Lower lobe of right lung (tissue), 2 donors: ENCODE measurements at regions not wholly inside any gene's neighbourhood (a gene's known extent, or its start where the extent isn't known, plus 50 kb on each side); places are given as distances from the start of the nearest gene placed in this dataset.

Source experiments
- ATAC-seq, 2 donors: fragments of 200-7000 bp; cut with Tn5 transposase; one replicate each; pipeline ENCODE4 v1.9.1; 2020 to 2022; ENCODE audit warnings: mild to moderate bottlenecking in 2 of 2, moderate library complexity in 2 of 2
- DNase-seq: peaks from one replicate; pipeline ENCODE4 v3.0.0-alpha.2; 2020
- H3K27ac ChIP-seq: fragments of 200-600 bp; one replicate; pipeline ENCODE4 v1.8.0; 2022
- H3K27me3 ChIP-seq: fragments of 200-600 bp; one replicate; pipeline ENCODE4 v1.8.0; 2022; ENCODE audit warnings: low read depth
- H3K36me3 ChIP-seq: fragments of 200-600 bp; one replicate; pipeline ENCODE4 v1.8.0; 2022; ENCODE audit warnings: mild to moderate bottlenecking
- H3K4me1 ChIP-seq: fragments of 200-600 bp; one replicate; pipeline ENCODE4 v1.8.0; 2022
- H3K4me3 ChIP-seq: fragments of 200-600 bp; one replicate; pipeline ENCODE4 v1.8.0; 2022; ENCODE audit warnings: mild to moderate bottlenecking
- H3K9me3 ChIP-seq: fragments of 200-600 bp; one replicate; pipeline ENCODE4 v1.8.0; 2022
- intact Hi-C: fragments of 100-400 bp; cut with DNase I; formaldehyde crosslinking; loops from one replicate; pipeline ENCODE4 v1.11.0; 2022
- TF ChIP-seq, protein P1 (sequence below): fragments of 200-600 bp; IDR thresholded peaks from one replicate; pipeline ENCODE4 v1.8.0; 2022; ENCODE audit warnings: antibody characterized with exemption, mild to moderate bottlenecking
- donor health status: DM: no; HTN: yes; CAD: no; lungs with severe emphysema.

DNA sequence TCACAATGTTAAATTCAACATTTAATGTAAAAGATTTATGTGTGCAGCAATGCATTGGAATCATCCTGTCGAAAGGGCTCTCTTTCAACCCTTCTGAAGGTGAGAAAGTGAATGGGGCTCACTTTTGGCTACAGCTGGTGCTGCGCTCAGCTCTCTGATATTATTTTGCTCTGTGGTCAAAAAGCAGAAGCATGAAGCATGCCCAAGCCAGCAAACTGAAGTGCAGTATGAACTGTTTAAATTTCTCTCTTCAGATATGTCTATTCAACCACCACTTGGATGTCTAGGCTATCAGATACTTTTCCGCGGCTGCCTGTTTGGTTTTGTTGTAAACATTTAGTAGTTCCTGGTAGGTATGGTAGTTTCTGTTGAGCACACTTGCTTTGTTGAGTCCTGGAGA is 216.9 kb upstream of the TMPRSS15 start:
- Histone ChIP-seq H3K4me3 (no peak overlapping the region), H3K36me3 (no peaks in the 10 kb centered on the region), H3K4me1 (no peaks in the 10 kb centered on the region), H3K9me3 (no peaks in the 10 kb centered on the region), H3K27ac (no peak overlapping the region), H3K27me3 (no peaks in the 10 kb centered on the region)
- intact Hi-C loops: no loop called here
- TF ChIP-seq, protein P1, sequence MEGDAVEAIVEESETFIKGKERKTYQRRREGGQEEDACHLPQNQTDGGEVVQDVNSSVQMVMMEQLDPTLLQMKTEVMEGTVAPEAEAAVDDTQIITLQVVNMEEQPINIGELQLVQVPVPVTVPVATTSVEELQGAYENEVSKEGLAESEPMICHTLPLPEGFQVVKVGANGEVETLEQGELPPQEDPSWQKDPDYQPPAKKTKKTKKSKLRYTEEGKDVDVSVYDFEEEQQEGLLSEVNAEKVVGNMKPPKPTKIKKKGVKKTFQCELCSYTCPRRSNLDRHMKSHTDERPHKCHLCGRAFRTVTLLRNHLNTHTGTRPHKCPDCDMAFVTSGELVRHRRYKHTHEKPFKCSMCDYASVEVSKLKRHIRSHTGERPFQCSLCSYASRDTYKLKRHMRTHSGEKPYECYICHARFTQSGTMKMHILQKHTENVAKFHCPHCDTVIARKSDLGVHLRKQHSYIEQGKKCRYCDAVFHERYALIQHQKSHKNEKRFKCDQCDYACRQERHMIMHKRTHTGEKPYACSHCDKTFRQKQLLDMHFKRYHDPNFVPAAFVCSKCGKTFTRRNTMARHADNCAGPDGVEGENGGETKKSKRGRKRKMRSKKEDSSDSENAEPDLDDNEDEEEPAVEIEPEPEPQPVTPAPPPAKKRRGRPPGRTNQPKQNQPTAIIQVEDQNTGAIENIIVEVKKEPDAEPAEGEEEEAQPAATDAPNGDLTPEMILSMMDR: no peak
- DNase-seq (no peak), ATAC-seq (no peak)

GRCh38 chr21:18622383-18622782 is 218.8 kb upstream of the TMPRSS15 start:
- no peak for ATAC-seq
- H3K36me3 ChIP-seq: no peaks in the 10 kb centered on the region

GRCh38 chr21:18630446-18630845 is 226.9 kb upstream of the TMPRSS15 start:
- no peaks in the 10 kb centered on the region for H3K4me1 ChIP-seq
- H3K27me3 ChIP-seq: no peaks in the 10 kb centered on the region
- no peaks in the 10 kb centered on the region for H3K36me3 ChIP-seq
- TF ChIP-seq, protein P1: no peak
- ATAC-seq (no peak), DNase-seq (no peak)
- intact Hi-C loops: no loop called here
- H3K4me3 ChIP-seq: no peak overlapping the region
- H3K27ac ChIP-seq: no peak overlapping the region
- H3K9me3 ChIP-seq: no peaks in the 10 kb centered on the region

More at GRCh38 chr21:18622383-18622782, 218.8 kb upstream of the TMPRSS15 start:
- no peak overlapping the region for H3K27ac ChIP-seq
- H3K4me1 ChIP-seq: no peaks in the 10 kb centered on the region
- DNase-seq: no peak
- no peaks in the 10 kb centered on the region for H3K9me3 ChIP-seq
- no peak overlapping the region for H3K4me3 ChIP-seq
- TF ChIP-seq, protein P1: no peak
- no peaks in the 10 kb centered on the region for H3K27me3 ChIP-seq
- intact Hi-C loops: no loop called here

DNA sequence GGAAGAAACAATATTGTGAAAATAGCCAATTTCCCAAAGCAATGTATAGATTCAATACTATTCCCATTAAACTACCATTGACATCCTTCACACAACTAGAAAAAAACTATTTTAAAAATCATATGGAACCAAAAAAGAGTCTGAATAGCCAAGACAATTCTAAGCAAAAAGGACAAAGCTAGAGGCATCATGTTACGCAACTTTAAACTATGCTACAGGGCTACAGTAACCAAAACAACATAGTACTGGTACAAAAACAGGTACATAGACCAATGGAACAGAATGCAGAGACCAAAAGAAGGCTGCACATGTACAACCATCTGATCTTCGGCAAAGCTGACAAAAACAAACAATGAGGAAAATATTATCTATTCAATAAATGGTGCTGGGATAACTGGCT is 233.3 kb upstream of the TMPRSS15 start:
- TF ChIP-seq, protein P1: no peak
- intact Hi-C loops: no loop called here
- Histone ChIP-seq H3K9me3 (no peaks in the 10 kb centered on the region), H3K27me3 (no peaks in the 10 kb centered on the region), H3K27ac (no peak overlapping the region), H3K4me1 (no peaks in the 10 kb centered on the region), H3K4me3 (no peak overlapping the region), H3K36me3 (no peaks in the 10 kb centered on the region)
- DNase-seq: no peak
- ATAC-seq: no peak

GRCh38 chr21:18646116-18646515 is 242.5 kb upstream of the TMPRSS15 start:
- ATAC-seq (no peak), DNase-seq (no peak)
- Histone ChIP-seq H3K4me3 (no peak overlapping the region), H3K9me3 (no peaks in the 10 kb centered on the region), H3K4me1 (no peaks in the 10 kb centered on the region), H3K27me3 (no peaks in the 10 kb centered on the region), H3K27ac (no peak overlapping the region), H3K36me3 (no peaks in the 10 kb centered on the region)
- TF ChIP-seq, protein P1: no peak
- intact Hi-C loops: no loop called here

- Histone ChIP-seq H3K27ac (no peak overlapping the region), H3K4me1 (no peaks in the 10 kb centered on the region), H3K4me3 (no peak overlapping the region), H3K9me3 (no peaks in the 10 kb centered on the region), H3K27me3 (no peaks in the 10 kb centered on the region), H3K36me3 (no peaks in the 10 kb centered on the region)
- intact Hi-C loops: no loop called here
- DNase-seq: no peak
- ATAC-seq: no peak
- TF ChIP-seq, protein P1: no peak
Observed at GRCh38 chr21:18655931-18656330, 252.3 kb upstream of the TMPRSS15 start.
